GM23248 (cell line): ENCODE measurements at regions not wholly inside any gene's neighbourhood (a gene's known extent, or its start where the extent isn't known, plus 50 kb on each side); places are given as distances from the start of the nearest gene placed in this dataset.

Experiments
- DNase-seq: peaks from one replicate; pipeline ENCODE4 v3.0.0-alpha.2; 2015
- H2AFZ ChIP-seq: fragments of 200-600 bp; sonication (generic); 2 replicates; pipeline ENCODE4 v1.6.1; 2016; ENCODE audit warnings: antibody characterized with exemption
- H3F3A ChIP-seq: fragments of 200-600 bp; sonication (generic); 2 replicates; pipeline ENCODE4 v1.6.1; 2016; ENCODE audit warnings: mild to moderate bottlenecking, antibody characterized with exemption, mixed run types; ENCODE audit not compliant: insufficient read depth
- H3K27ac ChIP-seq: fragments of 200-600 bp; sonication (generic); 2 replicates; pipeline ENCODE4 v1.5.1; 2016; ENCODE audit warnings: mild to moderate bottlenecking
- H3K27me3 ChIP-seq: fragments of 200-600 bp; sonication (generic); replicated peaks from 2 replicates; pipeline ENCODE4 v1.6.1; 2016; ENCODE audit warnings: mild to moderate bottlenecking; ENCODE audit not compliant: insufficient read depth
- H3K36me3 ChIP-seq: fragments of 200-600 bp; sonication (generic); 2 replicates; pipeline ENCODE4 v1.6.1; 2016; ENCODE audit warnings: low read depth, mild to moderate bottlenecking
- H3K4me1 ChIP-seq: fragments of 200-600 bp; sonication (generic); 2 replicates; pipeline ENCODE4 v1.6.1; 2016; ENCODE audit warnings: mild to moderate bottlenecking; ENCODE audit not compliant: insufficient read depth
- H3K4me2 ChIP-seq: fragments of 200-600 bp; sonication (generic); one replicate; pipeline ENCODE4 v1.6.1; 2016; ENCODE audit warnings: mild to moderate bottlenecking; ENCODE audit not compliant: unreplicated experiment
- H3K4me3 ChIP-seq: fragments of 200-600 bp; sonication (generic); 2 replicates; pipeline ENCODE4 v1.5.1; 2016; ENCODE audit warnings: mild to moderate bottlenecking
- H3K79me2 ChIP-seq: fragments of 200-600 bp; sonication (generic); 2 replicates; pipeline ENCODE4 v1.6.1; 2016; ENCODE audit warnings: mild to moderate bottlenecking; ENCODE audit not compliant: insufficient read depth
- H3K9ac ChIP-seq: fragments of 200-600 bp; sonication (generic); 2 replicates; pipeline ENCODE4 v1.6.1; 2016; ENCODE audit warnings: mild to moderate bottlenecking
- H3K9me2 ChIP-seq: fragments of 200-600 bp; sonication (generic); 2 replicates; pipeline ENCODE4 v1.6.1; 2016; ENCODE audit warnings: mixed run types, mild to moderate bottlenecking, moderate library complexity; ENCODE audit not compliant: insufficient read depth
- H3K9me3 ChIP-seq: fragments of 200-600 bp; sonication (generic); one replicate; pipeline ENCODE4 v1.6.1; 2017; ENCODE audit warnings: low read depth
- H4K20me1 ChIP-seq: fragments of 200-600 bp; sonication (generic); 2 replicates; pipeline ENCODE4 v1.6.0; 2016; ENCODE audit not compliant: insufficient read depth
- EZH2 ChIP-seq: fragments of 200-600 bp; sonication (generic); IDR thresholded peaks from 2 replicates; pipeline ENCODE4 v1.6.1; 2018; ENCODE audit warnings: antibody characterized with exemption, mild to moderate bottlenecking; ENCODE audit not compliant: insufficient read depth, poor library complexity, severe bottlenecking
- EZH2phosphoT487 ChIP-seq: fragments of 200-600 bp; sonication (generic); IDR thresholded peaks from 2 replicates; pipeline ENCODE4 v1.6.1; 2018; ENCODE audit warnings: antibody characterized with exemption, moderate library complexity, mild to moderate bottlenecking, low read depth; ENCODE audit not compliant: insufficient read depth
- WGBS, 2 experiments: methylation state at CpG; one replicate each; pipeline ENCODE4 v1.1.6; 2015 to 2017; ENCODE audit warnings: low lambda C conversion rate in 2 of 2, low coverage in 1 of 2; ENCODE audit errors: missing lambda C conversion rate in 2 of 2; 5-methylcytosine and 5-hydroxymethylcytosine counted together
- in situ Hi-C: fragments of 300-500 bp; cut with MboI; formaldehyde crosslinking; loops from 2 replicates; pipeline ENCODE4 v1.15.0; 2020

DNA sequence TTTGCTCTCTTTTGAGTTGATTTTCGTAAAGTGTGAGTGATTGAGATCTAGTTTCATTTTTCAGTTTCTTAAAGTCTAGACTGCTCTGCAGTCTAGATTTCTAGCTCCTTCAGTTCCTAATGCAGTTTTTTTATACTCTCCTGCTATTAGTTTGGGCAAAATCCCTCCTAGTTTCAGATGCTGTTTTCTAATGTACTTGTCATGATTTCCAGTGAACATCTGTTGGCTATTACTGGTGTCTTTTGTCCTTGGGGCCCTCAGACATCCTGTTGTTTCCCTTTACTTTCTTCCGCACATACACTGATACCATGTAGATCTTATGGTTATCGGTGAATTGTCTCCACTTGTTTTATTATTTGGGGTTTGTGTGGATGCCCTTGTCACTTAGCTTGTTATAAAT, 292.1 kb downstream of the TDRD3 start:
- in situ Hi-C loops = no loop called here
- H3K9me3 ChIP-seq = no peaks in the 10 kb centered on the region
- H3K36me3 ChIP-seq = no peaks in the 10 kb centered on the region
- H4K20me1 ChIP-seq = no peaks in the 10 kb centered on the region
- TF ChIP-seq EZH2 (no peak), EZH2phosphoT487 (no peak)
- no peak for DNase-seq
- H3F3A ChIP-seq = no peaks in the 10 kb centered on the region
- H3K4me3 ChIP-seq = no peak overlapping the region
- H2AFZ ChIP-seq = no peak overlapping the region
- H3K9ac ChIP-seq = no peak overlapping the region
- no peaks in the 10 kb centered on the region for H3K79me2 ChIP-seq
- 40 to 46% methylated on average over 3 of the region's 3 CpGs for WGBS, 2 experiments
- no peaks in the 10 kb centered on the region for H3K4me1 ChIP-seq
- no peak overlapping the region for H3K4me2 ChIP-seq
- H3K27me3 ChIP-seq = no peaks in the 10 kb centered on the region
- H3K27ac ChIP-seq = no peak overlapping the region
- no peaks in the 10 kb centered on the region for H3K9me2 ChIP-seq

DNA sequence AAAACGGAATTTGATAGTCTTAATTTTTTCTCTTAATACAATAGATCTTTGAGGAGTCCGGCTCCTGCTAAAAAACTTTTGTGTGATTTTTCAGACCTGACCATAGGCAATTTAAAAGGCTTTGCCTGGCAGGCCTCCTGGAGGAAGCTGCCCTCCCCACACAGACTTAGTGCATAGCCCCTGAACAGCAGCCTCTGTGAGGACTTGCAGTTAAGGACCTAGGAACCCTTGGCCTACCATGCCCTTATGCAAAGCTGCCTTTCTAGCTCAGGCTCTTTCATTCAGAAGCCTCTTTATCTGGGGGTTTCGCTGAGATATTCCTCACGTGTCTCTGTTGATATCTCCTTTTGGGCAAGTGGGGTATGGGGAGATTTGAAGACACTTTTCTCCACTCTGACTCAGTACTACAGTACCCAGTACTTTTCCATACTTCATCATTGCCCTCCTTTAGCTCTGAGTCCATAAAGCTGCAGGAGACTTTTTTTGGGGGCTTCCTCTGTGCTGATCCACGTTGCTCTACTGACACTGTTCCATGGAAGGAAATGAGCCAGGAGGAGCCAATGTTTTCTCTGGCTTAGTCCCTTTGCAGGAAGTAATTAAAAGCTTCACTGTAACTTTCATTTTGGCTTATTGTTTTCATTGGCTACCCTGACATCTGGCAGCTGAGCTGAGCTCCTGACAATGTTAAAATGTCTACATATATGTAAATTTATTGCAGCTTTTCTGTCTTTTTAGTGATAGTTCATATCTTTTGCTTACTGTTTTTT, 283.1 kb downstream of the TDRD3 start:
- in situ Hi-C loops = no loop called here
- Histone ChIP-seq H3K27ac (no peak overlapping the region), H3K4me1 (no peaks in the 10 kb centered on the region), H3K27me3 (no peaks in the 10 kb centered on the region), H3K9ac (no peak overlapping the region), H3K36me3 (no peaks in the 10 kb centered on the region), H2AFZ (no peak overlapping the region), H3K9me2 (no peaks in the 10 kb centered on the region), H3K9me3 (no peaks in the 10 kb centered on the region), H4K20me1 (no peaks in the 10 kb centered on the region), H3K4me3 (no peak overlapping the region), H3K4me2 (no peak overlapping the region), H3F3A (no peaks in the 10 kb centered on the region), H3K79me2 (no peaks in the 10 kb centered on the region)
- 20 to 23% methylated on average over 5 of the region's 5 CpGs for WGBS, 2 experiments
- no peak for DNase-seq
- TF ChIP-seq EZH2 = no peak
- no peak for TF ChIP-seq EZH2phosphoT487

DNA sequence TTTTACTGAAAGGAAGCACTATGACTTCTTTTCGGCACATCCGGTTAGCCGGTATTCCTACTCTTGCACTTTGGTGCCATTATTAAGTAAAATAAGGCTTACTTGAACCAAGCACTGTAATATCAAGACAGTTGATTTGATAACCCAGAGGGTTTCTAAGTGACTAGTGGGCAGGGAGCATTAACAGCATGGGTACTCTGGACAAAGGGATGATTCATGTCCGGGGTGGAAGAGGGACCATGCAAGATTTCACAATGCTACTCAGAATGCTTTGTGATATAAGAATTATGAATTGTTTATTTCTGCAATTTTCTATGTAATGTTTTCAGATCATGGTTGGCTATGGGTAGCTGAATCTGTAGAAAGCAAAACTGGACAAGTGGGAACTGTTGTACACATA, 282.1 kb downstream of the TDRD3 start:
- Histone ChIP-seq H3K9me2 (no peaks in the 10 kb centered on the region), H3F3A (no peaks in the 10 kb centered on the region), H3K36me3 (no peaks in the 10 kb centered on the region), H3K9ac (no peak overlapping the region), H4K20me1 (no peaks in the 10 kb centered on the region), H3K27ac (no peak overlapping the region), H3K9me3 (no peaks in the 10 kb centered on the region), H3K4me3 (no peak overlapping the region), H3K79me2 (no peaks in the 10 kb centered on the region), H3K4me1 (no peaks in the 10 kb centered on the region), H2AFZ (no peak overlapping the region), H3K27me3 (no peaks in the 10 kb centered on the region), H3K4me2 (no peak overlapping the region)
- no peak for TF ChIP-seq EZH2phosphoT487
- TF ChIP-seq EZH2 = no peak
- WGBS, 2 experiments = 70 to 73% methylated on average over 4 of the region's 4 CpGs
- no peak for DNase-seq
- in situ Hi-C loops = no loop called here

GRCh38 chr13:60671386-60671785, 274.4 kb downstream of the TDRD3 start:
- Histone ChIP-seq H2AFZ (no peak overlapping the region), H3F3A (no peaks in the 10 kb centered on the region), H3K36me3 (no peaks in the 10 kb centered on the region), H3K9me3 (no peaks in the 10 kb centered on the region), H3K9ac (no peak overlapping the region), H4K20me1 (no peaks in the 10 kb centered on the region), H3K27me3 (no peaks in the 10 kb centered on the region), H3K27ac (no peak overlapping the region), H3K4me1 (no peaks in the 10 kb centered on the region), H3K9me2 (no peaks in the 10 kb centered on the region), H3K79me2 (no peaks in the 10 kb centered on the region), H3K4me2 (no peak overlapping the region), H3K4me3 (no peak overlapping the region)
- in situ Hi-C loops = no loop called here
- DNase-seq = no peak
- no peak for TF ChIP-seq EZH2phosphoT487
- no peak for TF ChIP-seq EZH2

GRCh38 chr13:60663788-60664187, 266.8 kb downstream of the TDRD3 start:
- Histone ChIP-seq H3K79me2 (no peaks in the 10 kb centered on the region), H3F3A (no peaks in the 10 kb centered on the region), H3K27me3 (no peaks in the 10 kb centered on the region), H3K27ac (no peak overlapping the region), H3K4me1 (no peaks in the 10 kb centered on the region), H3K36me3 (no peaks in the 10 kb centered on the region), H3K9me2 (no peaks in the 10 kb centered on the region), H3K9me3 (no peaks in the 10 kb centered on the region), H4K20me1 (no peaks in the 10 kb centered on the region), H2AFZ (no peak overlapping the region), H3K4me2 (no peak overlapping the region), H3K4me3 (no peak overlapping the region), H3K9ac (no peak overlapping the region)
- no peak for DNase-seq
- 11 to 33% methylated on average over 4 of the region's 4 CpGs for WGBS, 2 experiments
- TF ChIP-seq EZH2phosphoT487 (no peak), EZH2 (no peak)
- in situ Hi-C loops = no loop called here
